H1 (cell line): ENCODE measurements at regions not wholly inside any gene's neighbourhood (a gene's known extent, or its start where the extent isn't known, plus 50 kb on each side); places are given as distances from the start of the nearest gene placed in this dataset.

Source experiments
- CTCF ChIA-PET: fragments of 300-600 bp; sonication (Branson Sonifier 250); formaldehyde crosslinking; loops from one replicate; lab custom pipeline; 2021; ENCODE audit not compliant: partially characterized antibody; lab: Charles Lee
- POLR2A ChIA-PET: fragments of 300-600 bp; sonication (Branson Sonifier 250); formaldehyde crosslinking; loops from one replicate; lab custom pipeline; 2021; ENCODE audit warnings: inconsistent platforms; ENCODE audit not compliant: partially characterized antibody; lab: Charles Lee
- DNase-seq, 2 experiments: peaks; one replicate each; pipeline versions ENCODE4 v3.0.0 to v3.0.0-alpha.2; 2010 to 2022; ENCODE audit warnings: low spot score in 2 of 2, low read depth in 1 of 2, mixed read lengths in 1 of 2
- FAIRE-seq: peaks from 2 replicates; lab custom pipeline; 2011; peaks lifted over from hg19 to GRCh38; lab: Jason Lieb, UNC
- H2AFZ ChIP-seq: 2 replicates; pipeline ENCODE4 v1.8.1; 2012; ENCODE audit warnings: low read length, inconsistent platforms
- H2AK5ac ChIP-seq: 2 replicates; pipeline ENCODE4 v1.6.1; 2013; ENCODE audit warnings: low read depth, low read length
- H2BK120ac ChIP-seq: replicated peaks from 2 replicates; pipeline ENCODE3; 2013; ENCODE audit warnings: low read depth, low read length, inconsistent platforms
- H2BK12ac ChIP-seq: 2 replicates; pipeline ENCODE4 v1.6.1; 2013; ENCODE audit warnings: low read depth, low read length
- H2BK15ac ChIP-seq: 2 replicates; pipeline ENCODE4 v1.6.1; 2013; ENCODE audit warnings: low read length
- H2BK20ac ChIP-seq: 2 replicates; pipeline ENCODE4 v1.6.1; 2013; ENCODE audit warnings: low read length
- H2BK5ac ChIP-seq: 2 replicates; pipeline ENCODE4 v1.6.1; 2013; ENCODE audit warnings: low read depth, low read length
- H3K14ac ChIP-seq: 2 replicates; pipeline ENCODE4 v1.6.1; 2013; ENCODE audit warnings: inconsistent platforms; ENCODE audit not compliant: insufficient read length
- H3K18ac ChIP-seq: 2 replicates; pipeline ENCODE4 v1.6.1; 2013; ENCODE audit warnings: low read length; ENCODE audit errors: extremely low read depth
- H3K23ac ChIP-seq: 2 replicates; pipeline ENCODE4 v1.6.1; 2013; ENCODE audit warnings: inconsistent platforms; ENCODE audit not compliant: insufficient read length
- H3K23me2 ChIP-seq: 2 replicates; pipeline ENCODE4 v1.6.1; 2013; ENCODE audit warnings: low read depth, low read length
- H3K27ac ChIP-seq: 2 replicates; pipeline ENCODE4 v1.6.1; 2011; ENCODE audit warnings: low read depth, low read length, inconsistent platforms
- H3K27me3 ChIP-seq, 4 experiments: replicated peaks in 1 of 4; 1 replicate in 1 of 4; 2 replicates in 3 of 4; pipeline versions ENCODE4 v1.6.1 to v1.8.1; 2011 to 2013; ENCODE audit warnings: low read length in 3 of 4, mild to moderate bottlenecking in 3 of 4, inconsistent platforms in 2 of 4, mixed read lengths in 2 of 4, moderate library complexity in 1 of 4; ENCODE audit not compliant: control insufficient read depth in 3 of 4, insufficient read depth in 3 of 4; ENCODE audit errors: extremely low read depth in 1 of 4
- H3K36me3 ChIP-seq, 4 experiments: 2 replicates each; pipeline versions ENCODE4 v1.6.1 to v1.8.1; 2011 to 2013; ENCODE audit warnings: mild to moderate bottlenecking in 4 of 4, low read length in 3 of 4, moderate library complexity in 2 of 4, control low read depth in 1 of 4, inconsistent platforms in 1 of 4; ENCODE audit not compliant: insufficient read depth in 4 of 4, control insufficient read depth in 2 of 4
- H3K4ac ChIP-seq: replicated peaks from 2 replicates; pipeline ENCODE3; 2013; ENCODE audit warnings: low read length, low read depth, mixed read lengths, inconsistent platforms; ENCODE audit not compliant: insufficient read length
- H3K4me1 ChIP-seq, 4 experiments: replicated peaks in 1 of 4; 1 replicate in 1 of 4; 2 replicates in 3 of 4; pipeline versions ENCODE4 v1.6.1 to v1.8.1; 2011 to 2013; ENCODE audit warnings: low read length in 3 of 4, inconsistent platforms in 2 of 4, mixed read lengths in 1 of 4; ENCODE audit not compliant: insufficient read depth in 4 of 4, control insufficient read depth in 3 of 4
- H3K4me2 ChIP-seq, 2 experiments: 2 replicates each; pipeline versions ENCODE4 v1.6.1 to v1.8.1; 2011 to 2013; ENCODE audit warnings: low read depth in 2 of 2, low read length in 2 of 2, control low read depth in 1 of 2, inconsistent platforms in 1 of 2, mild to moderate bottlenecking in 1 of 2; ENCODE audit not compliant: insufficient read depth in 1 of 2
- H3K4me3 ChIP-seq, 4 experiments: fragments of 200-600, 300-600 bp in 1 of 4; sonication (generic), shearing (Covaris generic), sonication (Bioruptor Twin) in 1 of 4; 2 replicates each; pipeline versions ENCODE4 v1.5.1 to v1.8.1; 2011 to 2016; ENCODE audit warnings: low read length in 4 of 4, low read depth in 3 of 4, control low read depth in 2 of 4, inconsistent platforms in 2 of 4, mild to moderate bottlenecking in 2 of 4, mixed read lengths in 1 of 4, moderate library complexity in 1 of 4; ENCODE audit not compliant: insufficient read depth in 2 of 4; ENCODE audit errors: extremely low read depth in 1 of 4
- H3K56ac ChIP-seq: replicated peaks from 2 replicates; pipeline ENCODE3; 2013; ENCODE audit warnings: low read depth, mild to moderate bottlenecking, mixed read lengths, low read length, inconsistent platforms; ENCODE audit not compliant: insufficient read length
- H3K79me1 ChIP-seq: 2 replicates; pipeline ENCODE4 v1.6.1; 2013; ENCODE audit warnings: low read depth, low read length, control low read depth
- H3K79me2 ChIP-seq, 2 experiments: 2 replicates each; pipeline versions ENCODE4 v1.6.1 to v1.8.1; 2012 to 2013; ENCODE audit warnings: low read length in 2 of 2, mild to moderate bottlenecking in 2 of 2, inconsistent platforms in 1 of 2; ENCODE audit not compliant: insufficient read depth in 2 of 2, control insufficient read depth in 1 of 2
- H3K9ac ChIP-seq, 4 experiments: replicated peaks in 1 of 4; 1 replicate in 1 of 4; 2 replicates in 3 of 4; pipeline versions ENCODE4 v1.6.1 to v1.8.1; 2011 to 2013; ENCODE audit warnings: low read depth in 3 of 4, low read length in 3 of 4, control low read depth in 2 of 4, mild to moderate bottlenecking in 2 of 4, moderate library complexity in 2 of 4, inconsistent platforms in 1 of 4; ENCODE audit errors: extremely low read depth in 1 of 4
- H3K9me3 ChIP-seq, 2 experiments: 2 replicates each; pipeline versions ENCODE4 v1.6.1 to v1.8.1; 2012 to 2013; ENCODE audit warnings: mild to moderate bottlenecking in 2 of 2, moderate library complexity in 2 of 2, control low read depth in 1 of 2, inconsistent platforms in 1 of 2, low read depth in 1 of 2, low read length in 1 of 2, mixed read lengths in 1 of 2; ENCODE audit not compliant: insufficient read depth in 2 of 2
- H4K20me1 ChIP-seq, 2 experiments: replicated peaks in 1 of 2; 2 replicates each; pipeline versions ENCODE3 to v1.8.1; 2011 to 2013; ENCODE audit warnings: inconsistent platforms in 2 of 2, low read length in 2 of 2, mild to moderate bottlenecking in 1 of 2; ENCODE audit not compliant: insufficient read depth in 2 of 2, control insufficient read depth in 1 of 2
- H4K5ac ChIP-seq: 2 replicates; pipeline ENCODE4 v1.6.1; 2013; ENCODE audit warnings: low read length, low read depth, mixed read lengths, inconsistent platforms; ENCODE audit not compliant: insufficient read length
- H4K8ac ChIP-seq: 2 replicates; pipeline ENCODE4 v1.8.0; 2013; ENCODE audit warnings: mild to moderate bottlenecking, moderate library complexity, low read length, inconsistent platforms; ENCODE audit not compliant: insufficient read depth; ENCODE audit errors: extremely low read depth
- H4K91ac ChIP-seq: replicated peaks from 2 replicates; pipeline ENCODE3; 2013; ENCODE audit warnings: low read length, mixed read lengths, inconsistent platforms; ENCODE audit not compliant: insufficient read length
- NANOG ChIP-seq: IDR thresholded peaks from 2 replicates; pipeline ENCODE4 v1.6.1; 2011; ENCODE audit warnings: low read length, low read depth, mild to moderate bottlenecking, inconsistent platforms; ENCODE audit not compliant: insufficient read depth, poor library complexity, severe bottlenecking
- WGBS, 2 experiments: shearing (Covaris generic) in 1 of 2; methylation state at CpG; one replicate each; pipeline versions ENCODE4 v1.1.6 to v1.1.7; 2013 to 2015; ENCODE audit warnings: low lambda C conversion rate in 2 of 2, mixed read lengths in 2 of 2, inconsistent platforms in 1 of 2, low coverage in 1 of 2, missing lambda C conversion rate in 1 of 2; ENCODE audit not compliant: insufficient replicate concordance in 2 of 2, insufficient coverage in 1 of 2, insufficient read length in 1 of 2; ENCODE audit errors: extremely low coverage in 1 of 2, missing lambda C conversion rate in 1 of 2; 5-methylcytosine and 5-hydroxymethylcytosine counted together

- H3K4ac ChIP-seq: no peak overlapping the region
- no peak overlapping the region for H3K14ac ChIP-seq
- 87% methylated on average over 16 of the region's 17 CpGs; no CpG with 5 or more reads in 1 of the 2 experiments for whole genome bisulfite sequencing, 2 experiments
- no peaks in the 10 kb centered on the region for H3K36me3 ChIP-seq
- no peak overlapping the region for H2AK5ac ChIP-seq
- H2AFZ ChIP-seq: no peak overlapping the region
- ChIA-PET CTCF (interaction anchor here (0.9 to 1.8 kb wide), 5 partner anchors 27 to 515 kb away, joined by 3 to 5 read pairs (median 3); no protein-coding TSS in a partner anchor), POLR2A (no interaction called here)
- no peak overlapping the region for H3K27ac ChIP-seq
- H3K4me1 ChIP-seq: peaks cover 0 to 12% (median 7%) of the 10 kb centered on the region in 4 experiments; a peak in 4 of 7 replicates
- no peak overlapping the region for H3K18ac ChIP-seq
- no peak overlapping the region for H4K8ac ChIP-seq
- H3K9ac ChIP-seq: no peak overlapping the region
- no peaks in the 10 kb centered on the region; the same call in 1 of the 2 replicates for H3K79me1 ChIP-seq
- H4K20me1 ChIP-seq: no peaks in the 10 kb centered on the region
- FAIRE-seq (no peak), DNase-seq (no peak)
- H4K5ac ChIP-seq: no peak overlapping the region
- H3K56ac ChIP-seq: no peak overlapping the region
- H4K91ac ChIP-seq: no peak overlapping the region
- H3K27me3 ChIP-seq: no peaks in the 10 kb centered on the region
- peak overlapping the region; percentile 68; the same call in 1 of the 2 replicates for H2BK12ac ChIP-seq
- H3K9me3 ChIP-seq: peaks cover 0 to under 1% of the 10 kb centered on the region in 2 experiments; a peak in 1 of 4 replicates
- H3K23ac ChIP-seq: no peak overlapping the region
- H3K23me2 ChIP-seq: no peaks in the 10 kb centered on the region
- no peaks in the 10 kb centered on the region for H3K79me2 ChIP-seq
- peak overlapping the region; percentile 81; the same call in 1 of the 2 replicates for H2BK15ac ChIP-seq
- no peak overlapping the region for H2BK120ac ChIP-seq
- H3K4me3 ChIP-seq: no peak overlapping the region
- no peak overlapping the region for H3K4me2 ChIP-seq
- H2BK5ac ChIP-seq: 0 out of 2 replicates have a peak overlapping the region, but pooled peaks have one; percentile 8
- H2BK20ac ChIP-seq: no peak overlapping the region
- no peak for TF ChIP-seq NANOG
Observed at GRCh38 chr22:44596396-44597125, 98.5 kb upstream of the RTL6 start.
